C4-2B (cell line): ENCODE measurements at regions not wholly inside any gene's neighbourhood (a gene's known extent, or its start where the extent isn't known, plus 50 kb on each side); places are given as distances from the start of the nearest gene placed in this dataset.

Experiments
- CTCF ChIP-seq: fragments of 450-650 bp; conservative IDR thresholded peaks from 2 replicates; pipeline ENCODE4 v1.5.1; 2017; ENCODE audit warnings: mild to moderate bottlenecking
- ZFX ChIP-seq: fragments of 450-650 bp; IDR thresholded peaks from 2 replicates; pipeline ENCODE4 v1.6.1; 2017

GRCh38 chr2:138171244-138171643 is 207.0 kb downstream of the HNMT start:
- TF ChIP-seq CTCF (no peak), ZFX (no peak)
